ENCODE measurements at regions not wholly inside any gene's neighbourhood (a gene's known extent, or its start where the extent isn't known, plus 50 kb on each side); places are given as distances from the start of the nearest gene placed in this dataset.

DNA sequence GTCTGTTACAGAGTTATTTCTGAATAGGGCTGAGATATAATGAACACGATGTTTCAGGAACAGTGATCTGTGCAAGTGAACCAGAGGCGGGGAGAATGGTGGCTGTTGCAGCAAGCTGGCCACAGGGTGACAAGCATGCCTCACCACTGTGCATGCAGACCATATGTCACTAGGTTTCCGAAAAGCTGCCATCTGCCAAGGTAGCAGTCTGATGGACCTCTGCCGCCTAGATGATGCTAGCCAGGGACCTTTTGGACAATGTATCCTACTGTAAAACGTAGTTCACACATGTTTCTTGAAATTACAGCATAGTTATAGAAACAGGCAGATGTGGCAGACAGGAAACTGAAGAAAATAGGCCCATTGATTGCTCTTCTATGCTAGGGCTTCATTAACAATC, 204.2 kb upstream of the RRP15 start:
- ATAC-seq = no peak

More for the DNA sequence above, 204.2 kb upstream of the RRP15 start:
- H3K27me3 ChIP-seq (ENCODE audit: control insufficient read depth in 2 of 2, insufficient read depth in 2 of 2, low read length in 2 of 2) = no peaks in the 10 kb centered on the region
- ChIA-PET POLR2A (no interaction called here), CTCF (ENCODE audit: low intra/inter-chr PET ratio) (no interaction called here)
- no peaks in the 10 kb centered on the region for H3K79me2 ChIP-seq (ENCODE audit: control insufficient read depth, insufficient read depth, low read length)
- no peaks in the 10 kb centered on the region for H3K9me1 ChIP-seq (ENCODE audit: control insufficient read depth, insufficient read depth, low read length)
- no peak overlapping the region for H2AFZ ChIP-seq (ENCODE audit: low read depth, low read length)
- in situ Hi-C loops (cut with MboI) (no loop called here), intact Hi-C loops (cut with micrococcal nuclease) (no loop called here)
- H3K36me3 ChIP-seq (ENCODE audit: control insufficient read depth, insufficient read depth, low read length) = no peaks in the 10 kb centered on the region
- TF ChIP-seq ZNF507 (tag; conservative IDR thresholded peaks at IDR 0.05) = no peak
- no peak for TF ChIP-seq ZNF436 (CRISPR knock-in tag; IDR thresholded peaks at IDR 0.05)
- TF ChIP-seq, protein P1, sequence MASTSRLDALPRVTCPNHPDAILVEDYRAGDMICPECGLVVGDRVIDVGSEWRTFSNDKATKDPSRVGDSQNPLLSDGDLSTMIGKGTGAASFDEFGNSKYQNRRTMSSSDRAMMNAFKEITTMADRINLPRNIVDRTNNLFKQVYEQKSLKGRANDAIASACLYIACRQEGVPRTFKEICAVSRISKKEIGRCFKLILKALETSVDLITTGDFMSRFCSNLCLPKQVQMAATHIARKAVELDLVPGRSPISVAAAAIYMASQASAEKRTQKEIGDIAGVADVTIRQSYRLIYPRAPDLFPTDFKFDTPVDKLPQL (IDR thresholded peaks at IDR 0.05; ENCODE audit: extremely low read depth, insufficient read length) = no peak
- no peak for TF ChIP-seq HDGF (IDR thresholded peaks at IDR 0.05)
- TF ChIP-seq, protein P2, sequence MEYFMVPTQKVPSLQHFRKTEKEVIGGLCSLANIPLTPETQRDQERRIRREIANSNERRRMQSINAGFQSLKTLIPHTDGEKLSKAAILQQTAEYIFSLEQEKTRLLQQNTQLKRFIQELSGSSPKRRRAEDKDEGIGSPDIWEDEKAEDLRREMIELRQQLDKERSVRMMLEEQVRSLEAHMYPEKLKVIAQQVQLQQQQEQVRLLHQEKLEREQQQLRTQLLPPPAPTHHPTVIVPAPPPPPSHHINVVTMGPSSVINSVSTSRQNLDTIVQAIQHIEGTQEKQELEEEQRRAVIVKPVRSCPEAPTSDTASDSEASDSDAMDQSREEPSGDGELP (CRISPR knock-in tag; IDR thresholded peaks at IDR 0.05; ENCODE audit: borderline replicate concordance) = no peak
- TF ChIP-seq, protein P3, sequence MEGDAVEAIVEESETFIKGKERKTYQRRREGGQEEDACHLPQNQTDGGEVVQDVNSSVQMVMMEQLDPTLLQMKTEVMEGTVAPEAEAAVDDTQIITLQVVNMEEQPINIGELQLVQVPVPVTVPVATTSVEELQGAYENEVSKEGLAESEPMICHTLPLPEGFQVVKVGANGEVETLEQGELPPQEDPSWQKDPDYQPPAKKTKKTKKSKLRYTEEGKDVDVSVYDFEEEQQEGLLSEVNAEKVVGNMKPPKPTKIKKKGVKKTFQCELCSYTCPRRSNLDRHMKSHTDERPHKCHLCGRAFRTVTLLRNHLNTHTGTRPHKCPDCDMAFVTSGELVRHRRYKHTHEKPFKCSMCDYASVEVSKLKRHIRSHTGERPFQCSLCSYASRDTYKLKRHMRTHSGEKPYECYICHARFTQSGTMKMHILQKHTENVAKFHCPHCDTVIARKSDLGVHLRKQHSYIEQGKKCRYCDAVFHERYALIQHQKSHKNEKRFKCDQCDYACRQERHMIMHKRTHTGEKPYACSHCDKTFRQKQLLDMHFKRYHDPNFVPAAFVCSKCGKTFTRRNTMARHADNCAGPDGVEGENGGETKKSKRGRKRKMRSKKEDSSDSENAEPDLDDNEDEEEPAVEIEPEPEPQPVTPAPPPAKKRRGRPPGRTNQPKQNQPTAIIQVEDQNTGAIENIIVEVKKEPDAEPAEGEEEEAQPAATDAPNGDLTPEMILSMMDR (IDR thresholded peaks at IDR 0.05 in 2 of 3, conservative IDR thresholded peaks at IDR 0.05 in 1 of 3; ENCODE audit: insufficient read depth in 2 of 3, low read depth in 1 of 3, low read length in 3 of 3) = no peak
- no peak for TF ChIP-seq ETV6 (IDR thresholded peaks at IDR 0.05; ENCODE audit: borderline replicate concordance in 1 of 2, low read depth in 2 of 2, low read length in 1 of 2)
- TF ChIP-seq ETV6 (CRISPR knock-in tag; IDR thresholded peaks at IDR 0.05; ENCODE audit: borderline replicate concordance) = no peak
- TF ChIP-seq WHSC1 (IDR thresholded peaks at IDR 0.05; ENCODE audit: low read length) = no peak
- TF ChIP-seq PYGO2 (tag; IDR thresholded peaks at IDR 0.05) = no peak
- TF ChIP-seq TEAD1 (CRISPR knock-in tag; IDR thresholded peaks at IDR 0.05) = no peak
- TF ChIP-seq, protein P4, sequence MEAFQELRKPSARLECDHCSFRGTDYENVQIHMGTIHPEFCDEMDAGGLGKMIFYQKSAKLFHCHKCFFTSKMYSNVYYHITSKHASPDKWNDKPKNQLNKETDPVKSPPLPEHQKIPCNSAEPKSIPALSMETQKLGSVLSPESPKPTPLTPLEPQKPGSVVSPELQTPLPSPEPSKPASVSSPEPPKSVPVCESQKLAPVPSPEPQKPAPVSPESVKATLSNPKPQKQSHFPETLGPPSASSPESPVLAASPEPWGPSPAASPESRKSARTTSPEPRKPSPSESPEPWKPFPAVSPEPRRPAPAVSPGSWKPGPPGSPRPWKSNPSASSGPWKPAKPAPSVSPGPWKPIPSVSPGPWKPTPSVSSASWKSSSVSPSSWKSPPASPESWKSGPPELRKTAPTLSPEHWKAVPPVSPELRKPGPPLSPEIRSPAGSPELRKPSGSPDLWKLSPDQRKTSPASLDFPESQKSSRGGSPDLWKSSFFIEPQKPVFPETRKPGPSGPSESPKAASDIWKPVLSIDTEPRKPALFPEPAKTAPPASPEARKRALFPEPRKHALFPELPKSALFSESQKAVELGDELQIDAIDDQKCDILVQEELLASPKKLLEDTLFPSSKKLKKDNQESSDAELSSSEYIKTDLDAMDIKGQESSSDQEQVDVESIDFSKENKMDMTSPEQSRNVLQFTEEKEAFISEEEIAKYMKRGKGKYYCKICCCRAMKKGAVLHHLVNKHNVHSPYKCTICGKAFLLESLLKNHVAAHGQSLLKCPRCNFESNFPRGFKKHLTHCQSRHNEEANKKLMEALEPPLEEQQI (IDR thresholded peaks at IDR 0.05) = no peak
- no peak for TF ChIP-seq TAF1 (IDR thresholded peaks at IDR 0.05; ENCODE audit: control insufficient read depth, extremely low read depth, insufficient read depth, low read length, severe bottlenecking)
- TF ChIP-seq NR1H2 (CRISPR knock-in tag; IDR thresholded peaks at IDR 0.05) = no peak
- no peak for TF ChIP-seq IRF2 (CRISPR knock-in tag; IDR thresholded peaks at IDR 0.05)
- TF ChIP-seq ETV5 (CRISPR knock-in tag; IDR thresholded peaks at IDR 0.05; ENCODE audit: low read depth) = no peak
- H3K27ac ChIP-seq (ENCODE audit: extremely low read depth, low read depth, low read length) = no peak overlapping the region
- DNase-seq (ENCODE audit: extremely low read depth in 1 of 4, low spot score in 3 of 4) (no peak), FAIRE-seq (no peak)
- H3K4me3 ChIP-seq = no peak overlapping the region
- H3K9me3 ChIP-seq (replicated peaks; ENCODE audit: control insufficient read depth, insufficient read depth, low read depth, low read length) = no peaks in the 10 kb centered on the region
- H3K4me1 ChIP-seq (replicated peaks in 1 of 2; ENCODE audit: control insufficient read depth in 2 of 2, insufficient read depth in 2 of 2, low read length in 2 of 2) = no peaks in the 10 kb centered on the region
- no TSS peak for BruUV-seq (replicated peaks)
- H3K4me2 ChIP-seq (ENCODE audit: insufficient read depth, low read length) = no peak overlapping the region
- WGBS (ENCODE audit: insufficient coverage, low coverage, missing lambda C conversion rate) = 0% methylated on average over 5 of the region's 5 CpGs
- H3K9ac ChIP-seq (ENCODE audit: insufficient read depth in 1 of 2, low read depth in 2 of 2, low read length in 2 of 2) = no peak overlapping the region
- no peaks in the 10 kb centered on the region for H4K20me1 ChIP-seq (replicated peaks; ENCODE audit: control insufficient read depth, insufficient read depth, low read length)

Data from K562 (cell line).